Ascending aorta (tissue), 2 donors: ENCODE measurements at regions not wholly inside any gene's neighbourhood (a gene's known extent, or its start where the extent isn't known, plus 50 kb on each side); places are given as distances from the start of the nearest gene placed in this dataset.
"Not testable (repeated sequence)": the region's sequence is repeated elsewhere in the genome, so short reads cannot be mapped to it uniquely, and the experiment has no call there.

Experiments used
- DNase-seq, 2 donors: peaks; one replicate each; pipeline ENCODE4 v3.0.0-alpha.2; 2019; ENCODE audit warnings: low spot score in 2 of 2
- H3K27ac ChIP-seq, 2 donors: fragments of 200-600 bp; sonication (generic); one replicate each; pipeline ENCODE4 v1.5.1; 2016 to 2017; ENCODE audit warnings: mild to moderate bottlenecking in 1 of 2
- H3K27me3 ChIP-seq: fragments of 200-600 bp; sonication (generic); one replicate; pipeline ENCODE4 v1.5.1; 2017
- H3K36me3 ChIP-seq, 2 donors: fragments of 200-600 bp; sonication (generic); one replicate each; pipeline ENCODE4 v1.5.1; 2016
- H3K4me1 ChIP-seq, 2 donors: fragments of 200-600 bp; sonication (generic); one replicate each; pipeline ENCODE4 v1.5.1; 2016 to 2017; ENCODE audit warnings: mild to moderate bottlenecking in 1 of 2
- H3K4me3 ChIP-seq, 2 donors: fragments of 200-600 bp; sonication (generic); one replicate each; pipeline ENCODE4 v1.5.1; 2016 to 2017; ENCODE audit warnings: mild to moderate bottlenecking in 1 of 2
- H3K9me3 ChIP-seq, 2 donors: fragments of 200-600 bp; sonication (generic); one replicate each; pipeline ENCODE4 v1.5.1; 2016
- intact Hi-C: fragments of 100-400 bp; cut with DNase I; formaldehyde crosslinking; loops from one replicate; pipeline ENCODE4 v1.15.1; 2023
- TF ChIP-seq, protein P1 (sequence below), 3 experiments: fragments of 200-600 bp in 2 of 3; fragments of 450-650 bp in 1 of 3; sonication (generic) in 2 of 3; IDR thresholded peaks; one replicate each; pipeline ENCODE4 v1.5.1; 2016 to 2019; ENCODE audit warnings: antibody characterized with exemption in 3 of 3, mild to moderate bottlenecking in 1 of 3, moderate library complexity in 1 of 3

GRCh38 chr21:22795644-22796043 lies 1797.4 kb downstream of the NCAM2 start:
- no peak for DNase-seq
- Histone ChIP-seq H3K9me3 (no peaks in the 10 kb centered on the region), H3K4me3 (no peak overlapping the region), H3K27me3 (no peaks in the 10 kb centered on the region), H3K4me1 (no peaks in the 10 kb centered on the region), H3K36me3 (no peaks in the 10 kb centered on the region), H3K27ac (no peak overlapping the region)
- intact Hi-C loops: no loop called here
- TF ChIP-seq, protein P1, sequence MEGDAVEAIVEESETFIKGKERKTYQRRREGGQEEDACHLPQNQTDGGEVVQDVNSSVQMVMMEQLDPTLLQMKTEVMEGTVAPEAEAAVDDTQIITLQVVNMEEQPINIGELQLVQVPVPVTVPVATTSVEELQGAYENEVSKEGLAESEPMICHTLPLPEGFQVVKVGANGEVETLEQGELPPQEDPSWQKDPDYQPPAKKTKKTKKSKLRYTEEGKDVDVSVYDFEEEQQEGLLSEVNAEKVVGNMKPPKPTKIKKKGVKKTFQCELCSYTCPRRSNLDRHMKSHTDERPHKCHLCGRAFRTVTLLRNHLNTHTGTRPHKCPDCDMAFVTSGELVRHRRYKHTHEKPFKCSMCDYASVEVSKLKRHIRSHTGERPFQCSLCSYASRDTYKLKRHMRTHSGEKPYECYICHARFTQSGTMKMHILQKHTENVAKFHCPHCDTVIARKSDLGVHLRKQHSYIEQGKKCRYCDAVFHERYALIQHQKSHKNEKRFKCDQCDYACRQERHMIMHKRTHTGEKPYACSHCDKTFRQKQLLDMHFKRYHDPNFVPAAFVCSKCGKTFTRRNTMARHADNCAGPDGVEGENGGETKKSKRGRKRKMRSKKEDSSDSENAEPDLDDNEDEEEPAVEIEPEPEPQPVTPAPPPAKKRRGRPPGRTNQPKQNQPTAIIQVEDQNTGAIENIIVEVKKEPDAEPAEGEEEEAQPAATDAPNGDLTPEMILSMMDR (IDR thresholded peaks at IDR 0.05): no peak

DNA sequence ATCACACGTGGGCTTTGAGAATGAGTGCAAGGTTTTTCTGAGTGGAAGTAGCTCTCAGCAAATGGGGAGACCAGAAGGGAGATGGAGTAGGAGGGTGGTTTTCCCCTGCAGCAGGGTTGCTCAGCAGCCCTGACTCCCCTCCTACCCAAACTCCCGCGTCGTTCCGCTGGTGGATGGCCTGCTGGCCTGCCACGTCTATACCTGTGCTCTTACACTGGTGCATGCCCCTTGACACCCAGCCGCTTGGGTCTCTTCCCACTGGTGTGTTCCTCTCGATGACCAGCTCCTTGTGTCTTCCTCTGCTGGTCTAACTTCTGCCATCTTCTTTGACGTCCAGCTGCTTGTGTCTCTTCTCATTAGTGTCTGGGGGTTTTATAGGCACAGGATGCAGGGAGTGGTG lies 1797.9 kb downstream of the NCAM2 start:
- no peak for DNase-seq
- Histone ChIP-seq H3K27ac (no peak overlapping the region), H3K4me1 (no peaks in the 10 kb centered on the region), H3K36me3 (no peaks in the 10 kb centered on the region), H3K9me3 (no peaks in the 10 kb centered on the region), H3K27me3 (no peaks in the 10 kb centered on the region), H3K4me3 (no peak overlapping the region)
- intact Hi-C loops: no loop called here
- TF ChIP-seq, protein P1 (IDR thresholded peaks at IDR 0.05): no peak

DNA sequence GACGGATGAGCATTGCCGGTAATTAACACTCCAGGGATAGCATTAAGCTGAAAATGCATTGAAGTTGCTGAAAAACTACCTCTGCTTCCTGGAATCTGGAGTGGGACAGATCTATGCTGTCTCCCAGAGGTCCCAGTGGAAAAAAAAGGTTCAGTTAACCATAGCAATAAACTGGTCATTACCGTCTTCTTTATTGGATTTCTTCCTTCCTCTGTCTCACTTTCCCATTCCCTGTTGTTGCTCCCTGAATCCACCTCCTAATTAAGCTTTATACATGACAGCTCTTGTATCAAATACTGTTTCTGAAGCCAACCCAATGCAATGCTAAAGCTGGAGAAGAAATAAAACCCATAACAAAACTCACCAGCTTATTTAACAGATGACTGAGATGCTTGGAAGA lies 1805.9 kb downstream of the NCAM2 start:
- no peak for DNase-seq
- H3K4me1 ChIP-seq: no peaks in the 10 kb centered on the region
- no peak overlapping the region for H3K4me3 ChIP-seq
- no peaks in the 10 kb centered on the region for H3K27me3 ChIP-seq
- TF ChIP-seq, protein P1 (IDR thresholded peaks at IDR 0.05): no peak
- intact Hi-C loops: no loop called here
- no peaks in the 10 kb centered on the region for H3K36me3 ChIP-seq
- no peaks in the 10 kb centered on the region for H3K9me3 ChIP-seq
- H3K27ac ChIP-seq: no peak overlapping the region

DNA sequence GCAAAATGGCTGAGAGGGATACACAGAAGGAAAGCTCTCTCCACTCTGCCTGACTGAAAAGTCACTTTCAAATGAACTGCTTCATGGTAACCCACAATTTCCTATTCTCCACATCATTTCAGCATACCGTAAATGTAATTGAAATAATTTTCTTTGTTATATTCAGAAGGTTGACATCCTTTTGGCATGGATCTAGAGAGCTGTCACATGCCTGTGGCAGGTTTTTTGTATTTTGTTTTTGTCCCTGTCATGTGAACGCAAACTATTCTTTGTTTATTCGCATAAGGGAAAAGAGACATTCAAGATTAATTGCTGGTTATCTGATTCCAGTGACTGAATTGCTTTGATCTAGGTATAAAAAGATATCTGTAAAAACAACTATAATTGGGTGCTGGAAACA lies 1808.1 kb downstream of the NCAM2 start:
- TF ChIP-seq, protein P1 (IDR thresholded peaks at IDR 0.05): no peak
- Histone ChIP-seq H3K36me3 (no peaks in the 10 kb centered on the region), H3K4me3 (no peak overlapping the region), H3K27ac (no peak overlapping the region), H3K27me3 (no peaks in the 10 kb centered on the region), H3K4me1 (no peaks in the 10 kb centered on the region), H3K9me3 (no peaks in the 10 kb centered on the region)
- intact Hi-C loops: no loop called here
- no peak for DNase-seq

DNA sequence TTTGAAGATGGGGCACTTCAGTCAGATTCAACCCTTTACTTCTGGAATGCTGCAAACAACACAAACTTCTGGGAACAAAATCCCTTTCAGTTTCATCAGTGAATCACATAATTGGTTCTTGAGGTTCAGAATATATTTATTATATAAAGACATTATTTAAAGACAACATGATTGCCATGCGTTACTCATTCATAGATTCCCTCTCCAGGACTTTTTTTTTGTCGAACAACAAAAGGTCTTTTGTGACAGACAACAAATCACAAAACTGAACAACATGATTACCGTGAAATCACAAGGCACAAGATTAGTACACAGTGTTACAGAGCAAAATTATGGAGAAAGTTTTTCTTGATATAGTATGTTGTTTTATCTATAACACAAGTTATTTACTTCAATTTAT lies 1815.0 kb downstream of the NCAM2 start:
- no peak overlapping the region for H3K27ac ChIP-seq
- no peaks in the 10 kb centered on the region for H3K36me3 ChIP-seq
- intact Hi-C loops: no loop called here
- no peaks in the 10 kb centered on the region for H3K4me1 ChIP-seq
- H3K27me3 ChIP-seq: no peaks in the 10 kb centered on the region
- DNase-seq: no peak
- H3K9me3 ChIP-seq: no peaks in the 10 kb centered on the region
- TF ChIP-seq, protein P1 (IDR thresholded peaks at IDR 0.05): no peak
- H3K4me3 ChIP-seq: no peak overlapping the region

DNA sequence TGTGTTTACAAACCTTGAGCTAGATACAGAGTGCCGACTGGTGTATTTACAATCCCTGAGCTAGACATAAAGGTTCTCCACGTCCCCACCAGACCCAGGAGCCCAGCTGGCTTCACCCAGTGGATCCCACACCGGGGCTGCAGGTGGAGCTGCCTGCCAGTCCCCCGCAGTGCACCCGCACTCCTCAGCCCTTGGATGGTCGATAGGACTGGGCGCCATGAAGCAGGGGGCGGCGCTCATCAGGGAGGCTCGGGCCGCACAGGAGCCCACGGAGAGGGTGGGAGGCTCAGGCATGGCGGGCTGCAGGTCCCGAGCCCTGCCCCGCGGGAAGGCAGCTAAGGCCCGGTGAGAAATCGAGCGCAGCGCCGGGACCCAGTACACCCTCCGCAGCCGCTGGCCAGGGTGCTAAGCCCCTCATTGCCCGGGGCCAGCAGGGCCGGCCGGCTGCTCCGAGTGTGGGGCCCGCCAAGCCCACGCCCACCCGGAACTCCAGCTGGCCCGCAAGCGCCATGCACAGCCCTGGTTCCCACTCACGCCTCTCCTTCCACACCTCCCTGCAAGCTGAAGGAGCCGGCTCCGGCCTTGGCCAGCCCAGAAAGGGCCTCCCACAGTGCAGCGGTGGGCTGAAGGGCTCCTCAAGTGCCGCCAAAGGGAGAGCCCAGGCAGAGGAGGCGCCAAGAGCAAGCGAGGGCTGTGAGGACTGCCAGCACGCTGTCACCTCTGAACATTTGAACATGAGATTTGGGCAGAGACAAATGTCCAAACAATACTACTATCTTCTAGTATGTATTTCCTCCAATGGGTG lies 1820.7 kb downstream of the NCAM2 start:
- H3K9me3 ChIP-seq, H3K27me3 ChIP-seq, intact Hi-C loops, H3K4me1 ChIP-seq, DNase-seq, H3K4me3 ChIP-seq, H3K36me3 ChIP-seq, H3K27ac ChIP-seq: not testable (repeated sequence)
